ENCODE measurements at regions not wholly inside any gene's neighbourhood (a gene's known extent, or its start where the extent isn't known, plus 50 kb on each side); places are given as distances from the start of the nearest gene placed in this dataset.

- DNase-seq (no peak), ATAC-seq (replicated peaks) (no peak)
- Mint-ChIP-seq H3K36me3 (ENCODE audit: insufficient read depth) (no peaks in the 10 kb centered on the region), H3K4me3 (no peak overlapping the region), H3K27ac (no peak overlapping the region), H3K27me3 (no peaks in the 10 kb centered on the region), H3K4me1 (ENCODE audit: low read depth in 2 of 2) (no peaks in the 10 kb centered on the region), H3K9me3 (peaks cover 0 to 5% of the 10 kb centered on the region in 2 donors)
Observed at GRCh38 chr4:13238936-13239335, 245.2 kb downstream of the RAB28 start.

DNA sequence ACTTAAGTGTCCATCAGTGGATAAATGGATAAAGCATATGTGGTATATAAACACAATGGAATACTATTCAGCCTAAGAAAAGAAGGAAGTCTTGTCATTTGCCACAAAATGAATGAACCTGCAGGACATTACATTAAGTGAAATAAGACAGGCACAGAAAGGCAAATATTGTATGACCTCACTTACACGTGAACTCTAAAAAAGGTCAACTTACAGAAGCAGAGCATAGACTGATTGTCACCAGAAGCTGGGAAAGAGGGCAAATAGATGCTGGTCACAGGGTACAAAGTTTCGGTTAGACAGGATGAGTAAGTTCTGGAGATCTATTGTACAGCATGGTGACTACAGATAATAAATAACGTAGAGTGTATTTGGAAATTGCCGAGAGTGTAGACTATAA is 247.7 kb downstream of the RAB28 start:
- DNase-seq = no peak
- no peaks in the 10 kb centered on the region for H3K4me1 Mint-ChIP-seq (ENCODE audit: low read depth in 2 of 2)
- no peak overlapping the region for H3K4me3 Mint-ChIP-seq
- no peaks in the 10 kb centered on the region for H3K27me3 Mint-ChIP-seq
- no peak for ATAC-seq (replicated peaks)
- H3K9me3 Mint-ChIP-seq = peaks cover 7 to 24% of the 10 kb centered on the region in 2 donors
- no peaks in the 10 kb centered on the region for H3K36me3 Mint-ChIP-seq (ENCODE audit: insufficient read depth)
- no peak overlapping the region for H3K27ac Mint-ChIP-seq

DNA sequence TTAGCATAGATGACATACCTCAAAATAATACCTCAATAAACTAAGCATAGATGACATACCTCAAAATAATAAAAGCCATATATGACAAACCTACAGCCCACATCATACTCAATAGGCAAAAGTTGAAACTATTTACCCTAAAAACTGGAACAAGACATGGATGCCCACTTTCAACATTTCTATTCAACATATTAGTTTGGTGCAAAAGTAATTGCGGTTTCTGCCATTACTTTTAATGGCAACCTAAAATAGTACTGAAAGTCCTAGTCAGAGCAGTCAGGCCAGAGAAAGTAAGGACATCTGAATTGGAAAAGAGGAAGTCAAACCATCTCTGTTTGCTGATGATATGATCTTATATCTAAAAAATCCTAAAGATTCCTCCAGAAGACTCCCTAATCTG is 250.4 kb downstream of the RAB28 start:
- no peaks in the 10 kb centered on the region for H3K4me1 Mint-ChIP-seq (ENCODE audit: low read depth in 2 of 2)
- no peaks in the 10 kb centered on the region for H3K27me3 Mint-ChIP-seq
- H3K9me3 Mint-ChIP-seq = peaks cover 13 to 37% of the 10 kb centered on the region in 2 donors
- no peak for ATAC-seq (replicated peaks)
- no peak overlapping the region for H3K27ac Mint-ChIP-seq
- no peak for DNase-seq
- no peaks in the 10 kb centered on the region for H3K36me3 Mint-ChIP-seq (ENCODE audit: insufficient read depth)
- H3K4me3 Mint-ChIP-seq = no peak overlapping the region

- H3K27me3 Mint-ChIP-seq = no peaks in the 10 kb centered on the region
- no peak overlapping the region for H3K27ac Mint-ChIP-seq
- H3K9me3 Mint-ChIP-seq = peaks cover 5 to 17% of the 10 kb centered on the region in 2 donors
- no peak for ATAC-seq (replicated peaks)
- no peaks in the 10 kb centered on the region for H3K36me3 Mint-ChIP-seq (ENCODE audit: insufficient read depth)
- no peak overlapping the region for H3K4me3 Mint-ChIP-seq
- no peak for DNase-seq
- H3K4me1 Mint-ChIP-seq (ENCODE audit: low read depth in 2 of 2) = no peaks in the 10 kb centered on the region
Observed at GRCh38 chr4:13219971-13220370, 264.2 kb downstream of the RAB28 start.

DNA sequence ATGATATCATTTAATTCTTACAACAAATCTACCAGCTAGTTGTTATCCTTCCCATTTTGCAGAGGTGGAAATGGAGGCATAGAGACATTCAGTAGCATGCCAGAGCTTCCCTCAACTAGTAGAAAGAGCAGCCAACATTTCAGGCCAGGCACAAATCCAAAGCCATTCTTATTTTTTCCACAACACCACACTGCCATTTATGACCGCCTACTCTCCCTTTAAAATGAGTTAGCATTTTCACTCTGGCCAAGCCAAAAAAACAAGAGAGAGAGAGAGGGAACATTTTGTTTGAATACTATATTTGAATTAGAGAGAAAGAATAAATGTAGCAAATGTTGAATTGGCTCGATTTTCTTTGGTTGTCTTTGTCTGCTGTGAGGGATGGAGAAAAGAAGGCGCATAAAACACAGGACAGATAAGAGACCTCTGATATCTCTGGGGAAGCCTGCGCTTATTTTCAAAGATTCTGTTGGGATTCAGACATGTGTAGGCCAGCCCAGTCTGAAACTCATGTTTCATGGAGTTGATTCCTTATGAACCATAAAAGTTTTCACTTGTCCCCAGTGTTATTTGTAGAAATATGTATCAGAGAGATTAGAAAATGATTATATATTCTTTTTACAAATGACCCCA is 265.7 kb downstream of the RAB28 start:
- Mint-ChIP-seq H3K27ac (no peak overlapping the region), H3K36me3 (ENCODE audit: insufficient read depth) (no peaks in the 10 kb centered on the region), H3K9me3 (peaks cover 5 to 23% of the 10 kb centered on the region in 2 donors), H3K27me3 (no peaks in the 10 kb centered on the region), H3K4me3 (no peak overlapping the region), H3K4me1 (ENCODE audit: low read depth in 2 of 2) (no peaks in the 10 kb centered on the region)
- no peak for DNase-seq
- no peak for ATAC-seq (replicated peaks)

DNA sequence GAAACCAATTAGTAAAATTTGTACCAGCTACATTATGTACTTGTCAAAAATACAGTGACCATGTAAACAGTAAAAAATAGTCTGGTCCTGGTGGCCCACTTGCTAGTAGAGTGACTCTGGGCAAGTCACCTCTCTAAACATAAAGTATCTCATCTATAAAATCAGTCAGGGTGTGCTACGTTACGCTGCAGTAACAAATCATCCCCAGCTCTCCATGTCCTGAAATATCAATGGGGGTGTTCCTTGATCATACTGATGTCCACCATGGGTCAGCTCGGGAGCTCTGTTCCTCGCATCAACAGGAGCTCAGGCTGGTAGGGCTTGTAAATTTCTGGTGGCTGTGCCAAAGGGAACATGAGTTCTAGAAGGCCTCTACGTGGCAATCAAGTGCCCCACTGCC is 268.6 kb downstream of the RAB28 start:
- H3K4me3 Mint-ChIP-seq = no peak overlapping the region

GRCh38 chr4:13212936-13213335 is 271.2 kb downstream of the RAB28 start:
- no peak overlapping the region for H3K27ac Mint-ChIP-seq
- no peaks in the 10 kb centered on the region for H3K36me3 Mint-ChIP-seq (ENCODE audit: insufficient read depth)
- no peaks in the 10 kb centered on the region for H3K27me3 Mint-ChIP-seq
- DNase-seq = no peak
- no peaks in the 10 kb centered on the region for H3K4me1 Mint-ChIP-seq (ENCODE audit: low read depth in 2 of 2)
- ATAC-seq (replicated peaks) = no peak
- H3K4me3 Mint-ChIP-seq = no peak overlapping the region
- H3K9me3 Mint-ChIP-seq = peaks cover 5 to 23% of the 10 kb centered on the region in 2 donors

More for the DNA sequence above, 268.6 kb downstream of the RAB28 start:
- DNase-seq (no peak), ATAC-seq (replicated peaks) (no peak)
- Mint-ChIP-seq H3K27me3 (no peaks in the 10 kb centered on the region), H3K27ac (no peak overlapping the region), H3K36me3 (ENCODE audit: insufficient read depth) (no peaks in the 10 kb centered on the region), H3K4me1 (ENCODE audit: low read depth in 2 of 2) (no peaks in the 10 kb centered on the region), H3K9me3 (peaks cover 5 to 23% of the 10 kb centered on the region in 2 donors)

- Mint-ChIP-seq H3K36me3 (ENCODE audit: insufficient read depth) (no peaks in the 10 kb centered on the region), H3K27ac (no peak overlapping the region)
Observed at GRCh38 chr4:13209600-13209999, 274.5 kb downstream of the RAB28 start.

GRCh38 chr4:13208558-13209193 is 275.5 kb downstream of the RAB28 start:
- H3K27me3 Mint-ChIP-seq = no peaks in the 10 kb centered on the region
- H3K27ac Mint-ChIP-seq = no peak overlapping the region
- DNase-seq = no peak
- H3K4me1 Mint-ChIP-seq (ENCODE audit: low read depth in 2 of 2) = no peaks in the 10 kb centered on the region
- H3K36me3 Mint-ChIP-seq (ENCODE audit: insufficient read depth) = no peaks in the 10 kb centered on the region
- ATAC-seq (replicated peaks) = no peak
- no peaks in the 10 kb centered on the region for H3K9me3 Mint-ChIP-seq
- no peak overlapping the region for H3K4me3 Mint-ChIP-seq

More at GRCh38 chr4:13209600-13209999, 274.5 kb downstream of the RAB28 start:
- H3K4me1 Mint-ChIP-seq (ENCODE audit: low read depth in 2 of 2) = no peaks in the 10 kb centered on the region
- ATAC-seq (replicated peaks) (no peak), DNase-seq (no peak)
- H3K27me3 Mint-ChIP-seq = no peaks in the 10 kb centered on the region
- H3K4me3 Mint-ChIP-seq = no peak overlapping the region
- peaks cover 0 to 2% of the 10 kb centered on the region in 2 donors for H3K9me3 Mint-ChIP-seq

- Mint-ChIP-seq H3K36me3 (ENCODE audit: insufficient read depth) (no peaks in the 10 kb centered on the region), H3K4me3 (no peak overlapping the region), H3K9me3 (no peaks in the 10 kb centered on the region), H3K27ac (no peak overlapping the region), H3K4me1 (ENCODE audit: low read depth in 2 of 2) (no peaks in the 10 kb centered on the region), H3K27me3 (no peaks in the 10 kb centered on the region)
- no peak for ATAC-seq (replicated peaks)
- no peak for DNase-seq
Observed at GRCh38 chr4:13207226-13207625, 276.9 kb downstream of the RAB28 start.

DNA sequence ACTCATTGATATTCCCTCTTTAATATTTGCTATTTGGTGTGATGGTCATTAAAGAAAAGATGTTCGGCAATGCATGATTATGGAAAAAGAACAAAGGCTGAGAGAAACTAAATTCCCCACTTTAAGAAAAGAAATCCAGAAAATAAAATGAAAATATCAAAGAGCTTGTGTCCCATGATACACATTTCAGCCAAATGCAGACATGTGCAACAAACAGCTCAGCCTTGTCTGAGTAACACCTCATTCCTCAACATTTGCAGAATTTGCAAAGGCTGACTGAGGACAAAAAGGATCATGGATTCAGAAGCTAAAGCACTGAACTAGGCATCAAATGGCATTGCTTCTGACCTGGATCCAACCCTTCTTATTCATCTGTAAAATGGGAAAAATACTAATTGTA is 281.0 kb downstream of the RAB28 start:
- no peak overlapping the region for H3K27ac Mint-ChIP-seq
- H3K9me3 Mint-ChIP-seq = no peaks in the 10 kb centered on the region
- no peak overlapping the region for H3K4me3 Mint-ChIP-seq
- H3K36me3 Mint-ChIP-seq (ENCODE audit: insufficient read depth) = no peaks in the 10 kb centered on the region
- H3K27me3 Mint-ChIP-seq = no peaks in the 10 kb centered on the region
- ATAC-seq (replicated peaks) (no peak), DNase-seq (no peak)
- H3K4me1 Mint-ChIP-seq (ENCODE audit: low read depth in 2 of 2) = no peaks in the 10 kb centered on the region

GRCh38 chr4:13202701-13203100 is 281.4 kb downstream of the RAB28 start:
- Mint-ChIP-seq H3K27me3 (no peaks in the 10 kb centered on the region), H3K4me3 (no peak overlapping the region), H3K36me3 (ENCODE audit: insufficient read depth) (no peaks in the 10 kb centered on the region), H3K9me3 (no peaks in the 10 kb centered on the region), H3K27ac (no peak overlapping the region), H3K4me1 (ENCODE audit: low read depth in 2 of 2) (no peaks in the 10 kb centered on the region)
- ATAC-seq (replicated peaks) (no peak), DNase-seq (no peak)

DNA sequence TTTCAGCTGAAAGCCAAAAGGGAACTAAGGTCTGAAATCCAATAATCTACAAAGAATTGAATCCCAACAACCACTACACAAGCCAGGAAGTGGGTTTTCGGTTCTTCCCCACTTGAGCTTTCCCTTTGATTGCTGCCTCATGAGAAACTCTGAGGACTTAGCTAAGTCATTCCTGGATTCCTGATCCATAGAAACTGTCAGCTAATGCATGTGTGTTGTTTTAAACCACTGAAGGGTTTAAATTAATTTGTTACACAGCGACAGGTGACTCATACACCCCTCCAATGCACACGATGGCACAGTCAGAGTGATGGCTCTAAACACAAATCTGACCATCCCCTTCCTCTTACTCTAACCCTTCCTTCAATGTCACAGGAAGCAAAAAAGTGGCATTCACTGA is 282.9 kb downstream of the RAB28 start:
- ATAC-seq (replicated peaks) = no peak
- DNase-seq = no peak
- Mint-ChIP-seq H3K27me3 (no peaks in the 10 kb centered on the region), H3K27ac (no peak overlapping the region), H3K9me3 (no peaks in the 10 kb centered on the region), H3K4me3 (no peak overlapping the region), H3K36me3 (ENCODE audit: insufficient read depth) (no peaks in the 10 kb centered on the region), H3K4me1 (ENCODE audit: low read depth in 2 of 2) (no peaks in the 10 kb centered on the region)

DNA sequence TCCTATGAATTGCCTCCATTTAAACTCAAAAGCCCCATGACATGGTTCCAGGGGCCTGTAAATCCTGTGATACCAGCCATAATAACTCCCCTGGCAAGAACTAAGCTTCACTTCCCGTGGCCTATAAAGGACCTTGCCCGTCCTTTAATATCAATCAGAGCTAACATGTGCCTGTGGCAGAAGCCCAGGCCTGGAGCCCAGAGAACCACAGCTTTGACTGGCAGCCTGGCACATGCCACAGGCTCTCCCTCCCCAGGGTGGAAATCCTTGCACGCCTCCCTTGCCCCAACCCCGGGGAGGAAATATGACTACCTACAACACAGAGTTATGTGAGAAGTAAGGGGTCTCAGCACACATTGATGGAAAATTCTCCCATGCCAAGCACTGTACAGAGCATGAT is 287.4 kb downstream of the RAB28 start:
- no peaks in the 10 kb centered on the region for H3K36me3 Mint-ChIP-seq (ENCODE audit: insufficient read depth)
- H3K4me1 Mint-ChIP-seq (ENCODE audit: low read depth in 2 of 2) = no peaks in the 10 kb centered on the region
- DNase-seq (no peak), ATAC-seq (replicated peaks) (no peak)
- H3K9me3 Mint-ChIP-seq = no peaks in the 10 kb centered on the region
- no peak overlapping the region for H3K27ac Mint-ChIP-seq
- no peaks in the 10 kb centered on the region for H3K27me3 Mint-ChIP-seq
- H3K4me3 Mint-ChIP-seq = no peak overlapping the region
